Mesenchymal stem cell (in vitro differentiated cells and primary cell): ENCODE measurements at regions not wholly inside any gene's neighbourhood (a gene's known extent, or its start where the extent isn't known, plus 50 kb on each side); places are given as distances from the start of the nearest gene placed in this dataset.

Experiments
- DNase-seq: peaks from one replicate; pipeline ENCODE4 v3.0.0-alpha.2; 2013
- H2AFZ ChIP-seq: one replicate; pipeline ENCODE4 v1.6.1; 2013; ENCODE audit warnings: low read depth, mild to moderate bottlenecking, control low read depth, inconsistent platforms, low read length, moderate library complexity
- H2AK5ac ChIP-seq: 2 replicates; pipeline ENCODE4 v1.6.1; 2013; ENCODE audit warnings: low read length, moderate library complexity, mild to moderate bottlenecking, inconsistent platforms; ENCODE audit not compliant: severe bottlenecking
- H2BK120ac ChIP-seq: one replicate; pipeline ENCODE4 v1.6.1; 2013; ENCODE audit warnings: low read depth, mild to moderate bottlenecking, inconsistent platforms, low read length, moderate library complexity
- H2BK12ac ChIP-seq, 2 experiments: one replicate each; pipeline ENCODE4 v1.6.1; 2013; ENCODE audit warnings: inconsistent platforms in 2 of 2, low read length in 2 of 2, mild to moderate bottlenecking in 2 of 2, moderate library complexity in 2 of 2, control low read depth in 1 of 2
- H2BK15ac ChIP-seq: one replicate; pipeline ENCODE4 v1.6.1; 2013; ENCODE audit warnings: mild to moderate bottlenecking, low read depth, inconsistent platforms; ENCODE audit not compliant: poor library complexity, severe bottlenecking
- H2BK5ac ChIP-seq: 2 replicates; pipeline ENCODE4 v1.6.1; 2013; ENCODE audit warnings: low read depth, mild to moderate bottlenecking, low read length, control low read depth, inconsistent platforms; ENCODE audit not compliant: poor library complexity, severe bottlenecking
- H3K14ac ChIP-seq, 2 experiments: one replicate each; pipeline ENCODE4 v1.6.1; 2013; ENCODE audit warnings: inconsistent platforms in 2 of 2, low read length in 2 of 2, control low read depth in 1 of 2, mild to moderate bottlenecking in 1 of 2, moderate library complexity in 1 of 2
- H3K18ac ChIP-seq, 2 experiments: one replicate each; pipeline ENCODE4 v1.6.1; 2013; ENCODE audit warnings: inconsistent platforms in 2 of 2, low read length in 2 of 2, control low read depth in 1 of 2, low read depth in 1 of 2, mild to moderate bottlenecking in 1 of 2
- H3K23ac ChIP-seq, 2 experiments: one replicate each; pipeline ENCODE4 v1.6.1; 2013; ENCODE audit warnings: inconsistent platforms in 2 of 2, low read length in 2 of 2, mild to moderate bottlenecking in 2 of 2, moderate library complexity in 2 of 2, control low read depth in 1 of 2
- H3K27ac ChIP-seq: 2 replicates; pipeline ENCODE4 v1.5.1; 2013; ENCODE audit warnings: mild to moderate bottlenecking, moderate library complexity, low read length, control low read depth, inconsistent platforms; ENCODE audit not compliant: poor library complexity, severe bottlenecking
- H3K27me3 ChIP-seq, 2 experiments: 2 replicates each; pipeline versions ENCODE4 v1.6.1 to v1.7.0; 2013; ENCODE audit warnings: low read length in 2 of 2, mild to moderate bottlenecking in 2 of 2, moderate library complexity in 2 of 2, control low read depth in 1 of 2, inconsistent platforms in 1 of 2; ENCODE audit not compliant: control insufficient read depth in 1 of 2, insufficient read depth in 1 of 2
- H3K36me3 ChIP-seq, 2 experiments: 2 replicates each; pipeline versions ENCODE4 v1.6.1 to v1.7.0; 2013; ENCODE audit warnings: low read length in 2 of 2, control low read depth in 1 of 2, inconsistent platforms in 1 of 2, low read depth in 1 of 2, mild to moderate bottlenecking in 1 of 2; ENCODE audit not compliant: insufficient read depth in 2 of 2, control insufficient read depth in 1 of 2
- H3K4ac ChIP-seq, 2 experiments: one replicate each; pipeline ENCODE4 v1.6.1; 2013; ENCODE audit warnings: inconsistent platforms in 2 of 2, low read length in 2 of 2, mild to moderate bottlenecking in 2 of 2, moderate library complexity in 2 of 2, control low read depth in 1 of 2, low read depth in 1 of 2
- H3K4me1 ChIP-seq: 2 replicates; pipeline ENCODE4 v1.6.1; 2013; ENCODE audit warnings: low read depth, low read length, control low read depth; ENCODE audit not compliant: control insufficient read depth, insufficient read depth
- H3K4me2 ChIP-seq: 2 replicates; pipeline ENCODE4 v1.6.1; 2013; ENCODE audit warnings: low read length, mild to moderate bottlenecking, inconsistent platforms; ENCODE audit not compliant: poor library complexity, severe bottlenecking
- H3K4me3 ChIP-seq, 2 experiments: 2 replicates each; pipeline versions ENCODE4 v1.5.1 to v1.7.0; 2013; ENCODE audit warnings: low read length in 2 of 2, mild to moderate bottlenecking in 2 of 2, control low read depth in 1 of 2, low read depth in 1 of 2; ENCODE audit not compliant: insufficient read depth in 1 of 2
- H3K79me1 ChIP-seq: replicated peaks from 2 replicates; pipeline ENCODE4 v1.6.1; 2013; ENCODE audit warnings: mild to moderate bottlenecking, control low read depth, low read length, inconsistent platforms; ENCODE audit not compliant: poor library complexity, severe bottlenecking
- H3K9ac ChIP-seq: 2 replicates; pipeline ENCODE4 v1.7.0; 2013; ENCODE audit warnings: mild to moderate bottlenecking, low read length, moderate library complexity
- H3K9me3 ChIP-seq: 2 replicates; pipeline ENCODE4 v1.7.0; 2013; ENCODE audit warnings: mild to moderate bottlenecking, low read length; ENCODE audit not compliant: control insufficient read depth
- H4K8ac ChIP-seq: one replicate; pipeline ENCODE4 v1.6.1; 2013; ENCODE audit warnings: inconsistent platforms, mild to moderate bottlenecking, low read length, moderate library complexity
- H4K91ac ChIP-seq: one replicate; pipeline ENCODE4 v1.6.1; 2013; ENCODE audit warnings: mild to moderate bottlenecking, low read length, inconsistent platforms
- WGBS: methylation state at CpG from one replicate; pipeline ENCODE4 v1.1.7; 2013; ENCODE audit warnings: mixed read lengths; 5-methylcytosine and 5-hydroxymethylcytosine counted together

- H3K14ac ChIP-seq: no peak overlapping the region
- H3K18ac ChIP-seq: no peak overlapping the region
- WGBS: 80% methylated on average over 1 of the region's 2 CpGs
- H4K8ac ChIP-seq: no peak overlapping the region
- H3K4ac ChIP-seq: no peak overlapping the region
- no peak overlapping the region for H3K27ac ChIP-seq
- H2BK120ac ChIP-seq: no peak overlapping the region
- DNase-seq: no peak
- no peak overlapping the region for H2BK15ac ChIP-seq
- no peak overlapping the region for H2BK12ac ChIP-seq
- no peaks in the 10 kb centered on the region for H3K4me1 ChIP-seq
- no peaks in the 10 kb centered on the region for H3K36me3 ChIP-seq
- H4K91ac ChIP-seq: no peak overlapping the region
- H3K4me2 ChIP-seq: no peak overlapping the region
- no peaks in the 10 kb centered on the region for H3K79me1 ChIP-seq
- H3K9ac ChIP-seq: no peak overlapping the region
- no peak overlapping the region for H3K4me3 ChIP-seq
- H3K23ac ChIP-seq: no peak overlapping the region
- no peak overlapping the region for H2BK5ac ChIP-seq
- H3K27me3 ChIP-seq: no peaks in the 10 kb centered on the region
- no peaks in the 10 kb centered on the region for H3K9me3 ChIP-seq
- no peak overlapping the region for H2AFZ ChIP-seq
- no peak overlapping the region for H2AK5ac ChIP-seq
These were observed 207.3 kb upstream of the MAGEB2 start for GRCh38 chrX:30008031-30008430.

- Histone ChIP-seq H3K36me3 (no peaks in the 10 kb centered on the region), H3K79me1 (no peaks in the 10 kb centered on the region), H3K27ac (no peak overlapping the region), H3K4ac (no peak overlapping the region), H3K9me3 (no peaks in the 10 kb centered on the region), H3K27me3 (no peaks in the 10 kb centered on the region), H2AFZ (no peak overlapping the region), H3K18ac (no peak overlapping the region), H2BK120ac (no peak overlapping the region), H3K4me1 (no peaks in the 10 kb centered on the region), H2BK15ac (no peak overlapping the region), H3K14ac (peak overlapping the region in 1 of 2 experiments; percentile 48), H2BK12ac (no peak overlapping the region), H4K91ac (no peak overlapping the region), H3K9ac (no peak overlapping the region), H3K4me2 (no peak overlapping the region), H4K8ac (no peak overlapping the region), H2AK5ac (no peak overlapping the region), H3K23ac (no peak overlapping the region), H3K4me3 (no peak overlapping the region), H2BK5ac (no peak overlapping the region)
- DNase-seq: peak; percentile 8
- WGBS: 20% methylated on average over 1 of the region's 3 CpGs
These were observed 204.9 kb upstream of the MAGEB2 start for GRCh38 chrX:30010471-30010870.

- H2BK5ac ChIP-seq: no peak overlapping the region
- no peak overlapping the region for H4K91ac ChIP-seq
- no peak overlapping the region for H3K27ac ChIP-seq
- H3K4me3 ChIP-seq: no peak overlapping the region
- H3K79me1 ChIP-seq: no peaks in the 10 kb centered on the region
- WGBS: 80% methylated on average over 1 of the region's 3 CpGs
- no peak overlapping the region for H3K23ac ChIP-seq
- no peak overlapping the region for H2BK120ac ChIP-seq
- H3K27me3 ChIP-seq: no peaks in the 10 kb centered on the region
- H2BK15ac ChIP-seq: no peak overlapping the region
- H4K8ac ChIP-seq: no peak overlapping the region
- H3K36me3 ChIP-seq: no peaks in the 10 kb centered on the region
- no peak overlapping the region for H3K4me2 ChIP-seq
- H2BK12ac ChIP-seq: no peak overlapping the region
- H2AFZ ChIP-seq: no peak overlapping the region
- no peak overlapping the region for H3K4ac ChIP-seq
- no peak overlapping the region for H3K9ac ChIP-seq
- H3K18ac ChIP-seq: no peak overlapping the region
- no peaks in the 10 kb centered on the region for H3K4me1 ChIP-seq
- H2AK5ac ChIP-seq: no peak overlapping the region
- no peak overlapping the region for H3K14ac ChIP-seq
- no peaks in the 10 kb centered on the region for H3K9me3 ChIP-seq
- DNase-seq: no peak
These were observed 199.9 kb upstream of the MAGEB2 start for GRCh38 chrX:30015440-30015839.

GRCh38 chrX:30027636-30028035 is 187.7 kb upstream of the MAGEB2 start:
- Histone ChIP-seq H3K36me3 (no peaks in the 10 kb centered on the region), H3K9ac (no peak overlapping the region), H3K14ac (no peak overlapping the region), H2BK5ac (no peak overlapping the region), H3K9me3 (peaks cover 2% of the 10 kb centered on the region), H3K27ac (no peak overlapping the region), H2BK12ac (no peak overlapping the region), H3K4me3 (no peak overlapping the region), H2AK5ac (no peak overlapping the region), H2BK120ac (no peak overlapping the region), H4K8ac (no peak overlapping the region), H2BK15ac (no peak overlapping the region), H3K4ac (no peak overlapping the region), H4K91ac (no peak overlapping the region), H3K18ac (no peak overlapping the region), H3K79me1 (no peaks in the 10 kb centered on the region), H2AFZ (no peak overlapping the region), H3K23ac (no peak overlapping the region), H3K27me3 (no peaks in the 10 kb centered on the region), H3K4me1 (no peaks in the 10 kb centered on the region), H3K4me2 (no peak overlapping the region)
- 78% methylated on average over 2 of the region's 2 CpGs for WGBS
- no peak for DNase-seq
